Heart left ventricle (tissue), 16 donors: ENCODE measurements at regions not wholly inside any gene's neighbourhood (a gene's known extent, or its start where the extent isn't known, plus 50 kb on each side); places are given as distances from the start of the nearest gene placed in this dataset.
A peak's percentile ranks its signal among the peaks of the same experiment; 100 is the strongest.
"Not testable (repeated sequence)": the region's sequence is repeated elsewhere in the genome, so short reads cannot be mapped to it uniquely, and the experiment has no call there.

Experiments used
- ATAC-seq, 4 donors: fragments of 200-7000 bp; cut with Tn5 transposase; one replicate each; pipeline ENCODE4 v1.9.1; 2020 to 2022; ENCODE audit warnings: moderate library complexity in 4 of 4, mild to moderate bottlenecking in 3 of 4, moderate number of reproducible peaks in 1 of 4
- DNase-seq, 5 donors: peaks; one replicate each; pipeline ENCODE4 v3.0.0-alpha.2; 2020
- H3K27ac ChIP-seq, 12 donors: fragments of 200-600 bp; sonication (generic) in 4 of 12; one replicate each; pipeline versions ENCODE4 v1.5.0 to v1.8.0; 2016 to 2022; ENCODE audit warnings: mild to moderate bottlenecking in 2 of 12
- H3K27me3 ChIP-seq, 9 donors: fragments of 200-600 bp; sonication (generic) in 2 of 9; one replicate each; pipeline versions ENCODE4 v1.5.1 to v1.8.0; 2016 to 2022; ENCODE audit warnings: mild to moderate bottlenecking in 3 of 9
- H3K36me3 ChIP-seq, 9 donors: fragments of 200-600 bp; sonication (generic) in 2 of 9; one replicate each; pipeline versions ENCODE4 v1.5.0 to v1.8.0; 2018 to 2022; ENCODE audit warnings: mild to moderate bottlenecking in 2 of 9
- H3K4me1 ChIP-seq, 12 donors: fragments of 200-600 bp; sonication (generic) in 4 of 12; one replicate each; pipeline versions ENCODE4 v1.5.0 to v1.8.0; 2016 to 2022; ENCODE audit warnings: mild to moderate bottlenecking in 3 of 12
- H3K4me3 ChIP-seq, 12 donors: fragments of 200-600 bp; sonication (generic) in 4 of 12; one replicate each; pipeline versions ENCODE4 v1.5.0 to v1.8.0; 2017 to 2022; ENCODE audit warnings: mild to moderate bottlenecking in 9 of 12, moderate library complexity in 4 of 12
- H3K9me3 ChIP-seq, 12 donors: fragments of 200-600 bp; sonication (generic) in 4 of 12; one replicate each; pipeline versions ENCODE4 v1.5.0 to v1.8.0; 2016 to 2022; ENCODE audit warnings: mild to moderate bottlenecking in 1 of 12
- CTCF ChIP-seq, 12 donors: fragments of 200-600 bp; sonication (generic) in 4 of 12; IDR thresholded peaks; one replicate each; pipeline versions ENCODE4 v1.5.0 to v1.8.0; 2018 to 2022; ENCODE audit warnings: antibody characterized with exemption in 12 of 12, mild to moderate bottlenecking in 5 of 12
- POLR2A ChIP-seq, 2 donors: fragments of 450-650 bp; IDR thresholded peaks; one replicate each; pipeline ENCODE4 v1.6.1; 2017; ENCODE audit warnings: antibody characterized with exemption in 2 of 2, mild to moderate bottlenecking in 2 of 2, moderate library complexity in 2 of 2
- WGBS, 4 donors: extraction: QIAGEN DNeasy Blood & Tissue Kit in 2 of 4; methylation state at CpG; one replicate each; pipeline versions ENCODE4 v1.1.5 to v1.1.7; 2013 to 2018; 5-methylcytosine and 5-hydroxymethylcytosine counted together
- intact Hi-C, 10 donors: fragments of 100-400 bp; cut with DNase I; formaldehyde crosslinking; loops; one replicate each; pipeline versions ENCODE4 v1.11.1 to v1.14.2; 2022
- donor health status: ischemic (EF 13 %, LVEDD 7.1; RV severe dilation, severe dysfunction).
- donor health status: healthy with polysubstance abuse.
- donor health status: DM: no; HTN: yes; CAD: no.
- donor health status: DM: no; HTN: no; CAD: no.
- donor health status: ischemic (EF 25% LVEDD 6.9; RV normal size, moderate dysfunction).
- donor health status: ischemic (EF 25% LVEDD 5.7; RV mildly dilated, moderate dysfunction).
- donor health status: healthy.
- donor health status: DM: yes; HTN: yes; CAD: no.
- donor health status: ischemic (EF 35%, LVEDD 5.7; RV mildly dilated, moderate dysfunction).
- donor health status: nonischemic (EF 11% LVEDD 7.7; RV severe dilation, severe dysfunction).
- donor health status: DM: yes; HTN: yes; CAD: no.
- donor health status: PGD.
- donor health status: ischemic (EF 29% LVEDD 5.4; RV normal size, mild dysfunction).
- donor health status: nonischemic (EF 23%, LVEDD 6.1; RV moderate dilation, normal function).

GRCh38 chr13:90321281-90321931, 1026.1 kb upstream of the MIR17HG start:
- no peak for TF ChIP-seq CTCF (IDR thresholded peaks at IDR 0.05)
- TF ChIP-seq POLR2A (IDR thresholded peaks at IDR 0.05) = no peak
- Histone ChIP-seq H3K4me3 (no peak overlapping the region), H3K27ac (no peak overlapping the region), H3K36me3 (no peaks in the 10 kb centered on the region), H3K9me3 (no peaks in the 10 kb centered on the region), H3K4me1 (no peaks in the 10 kb centered on the region), H3K27me3 (no peaks in the 10 kb centered on the region)
- 72 to 82% (median 76%) methylated on average over 9 of the region's 9 CpGs for WGBS, 4 donors
- no peak for DNase-seq
- intact Hi-C loops = no loop called here
- ATAC-seq = no peak

- TF ChIP-seq POLR2A (IDR thresholded peaks at IDR 0.05) (no peak), CTCF (IDR thresholded peaks at IDR 0.05) (no peak)
- H3K4me3 ChIP-seq = no peak overlapping the region
- intact Hi-C loops = no loop called here
- H3K4me1 ChIP-seq = no peaks in the 10 kb centered on the region
- no peaks in the 10 kb centered on the region for H3K36me3 ChIP-seq
- no peaks in the 10 kb centered on the region for H3K9me3 ChIP-seq
- 9 to 17% (median 11%) methylated on average over 1 of the region's 1 CpG for WGBS, 4 donors
- H3K27me3 ChIP-seq = no peaks in the 10 kb centered on the region
- no peak for ATAC-seq
- no peak overlapping the region for H3K27ac ChIP-seq
- no peak for DNase-seq
Observed at GRCh38 chr13:90329641-90330040, 1017.8 kb upstream of the MIR17HG start.

GRCh38 chr13:90331974-90332373, 1015.5 kb upstream of the MIR17HG start:
- intact Hi-C loops = no loop called here
- H3K36me3 ChIP-seq = no peaks in the 10 kb centered on the region
- H3K4me1 ChIP-seq = no peaks in the 10 kb centered on the region
- ATAC-seq (no peak), DNase-seq (no peak)
- H3K27me3 ChIP-seq = no peaks in the 10 kb centered on the region
- TF ChIP-seq CTCF (IDR thresholded peaks at IDR 0.05) (no peak), POLR2A (IDR thresholded peaks at IDR 0.05) (no peak)
- H3K27ac ChIP-seq = no peak overlapping the region
- WGBS, 4 donors = 76 to 92% (median 83%) methylated on average over 1 of the region's 1 CpG
- H3K4me3 ChIP-seq = no peak overlapping the region
- peaks cover 0 to 3% (median 0%) of the 10 kb centered on the region in 12 donors for H3K9me3 ChIP-seq

- TF ChIP-seq POLR2A (IDR thresholded peaks at IDR 0.05) (no peak), CTCF (IDR thresholded peaks at IDR 0.05) (no peak)
- DNase-seq = no peak
- no peak overlapping the region for H3K27ac ChIP-seq
- WGBS, 4 donors = 57 to 70% (median 65%) methylated on average over 4 of the region's 4 CpGs
- H3K9me3 ChIP-seq = peaks cover 0 to 8% (median 0%) of the 10 kb centered on the region in 12 donors
- no peaks in the 10 kb centered on the region for H3K27me3 ChIP-seq
- intact Hi-C loops = no loop called here
- ATAC-seq = no peak
- H3K4me1 ChIP-seq = no peaks in the 10 kb centered on the region
- H3K4me3 ChIP-seq = no peak overlapping the region
- H3K36me3 ChIP-seq = no peaks in the 10 kb centered on the region
Observed at GRCh38 chr13:90336507-90336906, 1011.0 kb upstream of the MIR17HG start.

GRCh38 chr13:90341348-90341747, 1006.1 kb upstream of the MIR17HG start:
- H3K27ac ChIP-seq, H3K9me3 ChIP-seq, DNase-seq, H3K36me3 ChIP-seq, ATAC-seq, H3K4me3 ChIP-seq, H3K4me1 ChIP-seq, H3K27me3 ChIP-seq, intact Hi-C loops: not testable (repeated sequence)
- 68 to 85% (median 78%) methylated on average over 1 of the region's 1 CpG for WGBS, 4 donors

- H3K27me3 ChIP-seq, H3K27ac ChIP-seq, ATAC-seq, H3K4me3 ChIP-seq, H3K36me3 ChIP-seq, H3K9me3 ChIP-seq, intact Hi-C loops, H3K4me1 ChIP-seq: not testable (repeated sequence)
- peak in 1 of 5 donors; percentile 23 for DNase-seq
- WGBS, 4 donors = 94 to 99% (median 96%) methylated on average over 9 to 42 of the region's 42 CpGs
Observed at GRCh38 chr13:90348477-90349136, 998.9 kb upstream of the MIR17HG start.
